ENCODE measurements at regions not wholly inside any gene's neighbourhood (a gene's known extent, or its start where the extent isn't known, plus 50 kb on each side); places are given as distances from the start of the nearest gene placed in this dataset.

- Histone ChIP-seq H3K36me3 (ENCODE audit: control insufficient read depth in 2 of 4, insufficient read depth in 4 of 4, low read length in 3 of 4) (no peaks in the 10 kb centered on the region), H2BK120ac (replicated peaks; ENCODE audit: low read depth, low read length) (no peak overlapping the region), H3K18ac (ENCODE audit: extremely low read depth, low read length) (no peak overlapping the region; the same call in 1 of the 2 replicates), H2AFZ (ENCODE audit: low read length) (no peak overlapping the region), H3K56ac (replicated peaks; ENCODE audit: insufficient read length, low read depth, low read length) (no peak overlapping the region), H2AK5ac (ENCODE audit: low read depth, low read length) (peak overlapping the region; percentile 93; the same call in 1 of the 2 replicates), H2BK12ac (ENCODE audit: low read depth, low read length) (no peak overlapping the region; the same call in 1 of the 2 replicates), H3K4ac (replicated peaks; ENCODE audit: insufficient read length, low read depth, low read length) (no peak overlapping the region), H4K20me1 (replicated peaks in 1 of 2; ENCODE audit: control insufficient read depth in 1 of 2, insufficient read depth in 2 of 2, low read length in 2 of 2) (no peaks in the 10 kb centered on the region), H3K4me2 (ENCODE audit: insufficient read depth in 1 of 2, low read depth in 2 of 2, low read length in 2 of 2) (peak overlapping the region; percentile 8 to 23; a peak in 2 of 4 replicates), H3K23ac (ENCODE audit: insufficient read length) (no peak overlapping the region), H3K4me1 (replicated peaks in 1 of 4; ENCODE audit: control insufficient read depth in 3 of 4, insufficient read depth in 4 of 4, low read length in 3 of 4) (peaks cover 0 to 15% (median 7%) of the 10 kb centered on the region in 4 experiments; a peak in 4 of 7 replicates), H3K9me3 (ENCODE audit: insufficient read depth in 2 of 2, low read depth in 1 of 2, low read length in 1 of 2) (no peaks in the 10 kb centered on the region), H4K8ac (ENCODE audit: extremely low read depth, insufficient read depth, low read length) (no peak overlapping the region), H3K14ac (ENCODE audit: insufficient read length) (no peak overlapping the region), H3K23me2 (ENCODE audit: low read depth, low read length) (no peaks in the 10 kb centered on the region), H4K91ac (replicated peaks; ENCODE audit: insufficient read length, low read length) (no peak overlapping the region), H3K9ac (replicated peaks in 1 of 4; ENCODE audit: extremely low read depth in 1 of 4, low read depth in 3 of 4, low read length in 3 of 4) (no peak overlapping the region), H3K79me2 (ENCODE audit: control insufficient read depth in 1 of 2, insufficient read depth in 2 of 2, low read length in 2 of 2) (no peaks in the 10 kb centered on the region), H2BK5ac (ENCODE audit: low read depth, low read length) (no peak overlapping the region), H3K79me1 (ENCODE audit: low read depth, low read length) (no peaks in the 10 kb centered on the region), H3K27ac (ENCODE audit: low read depth, low read length) (no peak overlapping the region), H2BK15ac (ENCODE audit: low read length) (no peak overlapping the region), H3K4me3 (ENCODE audit: extremely low read depth in 1 of 4, insufficient read depth in 2 of 4, low read depth in 3 of 4, low read length in 4 of 4) (peak overlapping the region in 1 of 4 experiments; percentile 20; a peak in 1 of 8 replicates), H2BK20ac (ENCODE audit: low read length) (no peak overlapping the region), H3K27me3 (replicated peaks in 1 of 4; ENCODE audit: control insufficient read depth in 3 of 4, extremely low read depth in 1 of 4, insufficient read depth in 3 of 4, low read length in 3 of 4) (peaks cover 23 to 58% (median 52%) of the 10 kb centered on the region in 4 experiments), H4K5ac (ENCODE audit: insufficient read length, low read depth, low read length) (peak overlapping the region; percentile 76)
- 0% methylated on average over 1 of the region's 1 CpG; no CpG with 5 or more reads in 1 of the 2 experiments for WGBS, 2 experiments (ENCODE audit: extremely low coverage in 1 of 2, insufficient coverage in 1 of 2, insufficient read length in 1 of 2, insufficient replicate concordance in 2 of 2, low coverage in 1 of 2, low lambda C conversion rate in 2 of 2, missing lambda C conversion rate in 1 of 2)
- POLR2A ChIA-PET (ENCODE audit: partially characterized antibody) = interaction anchor here (0.6 kb wide), 1 partner anchor 110 kb away, joined by 3 read pairs; no protein-coding TSS in a partner anchor
- CTCF ChIA-PET (ENCODE audit: partially characterized antibody) = interaction anchor here (1.1 kb wide), 1 partner anchor 246 kb away, joined by 4 read pairs; no protein-coding TSS in a partner anchor
- DNase-seq (ENCODE audit: low read depth in 1 of 2, low spot score in 2 of 2) = no peak
- no peak for FAIRE-seq
- TF ChIP-seq TEAD4 (IDR thresholded peaks at IDR 0.05; ENCODE audit: low read depth, low read length) = peak; percentile 26; the same call in 1 of the 2 replicates
- TF ChIP-seq MAFK (IDR thresholded peaks at IDR 0.05; ENCODE audit: low read depth, low read length) = no peak
- 0 out of 2 replicates have a peak, but pooled peaks have one; percentile 47 for TF ChIP-seq SP1 (IDR thresholded peaks at IDR 0.05; ENCODE audit: low read depth, low read length)
Measured at GRCh38 chr15:96088650-96089049, 241.8 kb upstream of the NR2F2 start.

Data from H1 (cell line).